GM21390 (cell line): ENCODE measurements at regions not wholly inside any gene's neighbourhood (a gene's known extent, or its start where the extent isn't known, plus 50 kb on each side); places are given as distances from the start of the nearest gene placed in this dataset.

Experiments used
- ATAC-seq: cut with Tn5 transposase; IDR thresholded peaks from one replicate; pipeline ENCODE4 v1.9.1; 2021; ENCODE audit not compliant: unreplicated experiment

DNA sequence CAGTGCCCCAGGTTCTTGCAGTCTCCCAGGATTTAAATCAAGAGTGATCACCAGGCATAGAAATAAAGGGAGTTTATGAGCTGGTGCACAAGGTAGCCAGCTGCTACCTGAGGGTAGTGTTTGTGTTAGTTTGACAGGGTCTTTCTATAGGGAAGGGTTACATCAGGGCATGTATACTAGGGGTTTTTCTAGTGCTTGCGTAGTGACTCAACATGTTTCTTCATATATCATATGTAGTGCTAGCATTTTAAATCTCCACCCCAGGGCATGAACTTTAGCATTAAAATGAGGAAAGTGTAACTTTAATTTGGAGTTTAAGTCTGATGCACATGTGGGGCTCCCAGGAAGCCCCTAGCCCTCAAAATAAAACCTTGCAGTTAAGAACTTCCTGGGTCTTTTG is 86.5 kb upstream of the TNR start:
- no peak for ATAC-seq

GRCh38 chr1:175826705-175827104 is 83.3 kb upstream of the TNR start:
- no peak for ATAC-seq

- no peak for ATAC-seq
These were observed 80.7 kb upstream of the TNR start for GRCh38 chr1:175824079-175824478.

DNA sequence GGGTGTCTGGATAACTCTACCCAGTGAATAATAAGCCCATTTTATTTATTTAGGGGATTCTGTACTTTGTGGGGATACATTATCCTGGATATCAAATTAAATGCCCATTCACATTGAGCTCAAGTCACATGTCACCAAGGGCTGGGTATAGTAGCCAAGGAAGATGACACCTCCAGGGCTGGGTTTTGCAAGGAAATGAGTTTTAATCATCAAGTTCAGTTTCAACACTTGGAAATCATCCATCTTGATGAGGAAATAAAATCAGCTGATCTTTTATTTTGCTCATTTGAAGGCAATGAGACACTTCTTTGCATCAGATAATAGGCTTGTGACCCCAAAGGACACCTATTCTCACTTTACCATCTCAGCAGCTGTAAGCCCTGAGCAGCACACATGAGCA is 80.0 kb upstream of the TNR start:
- no peak for ATAC-seq

GRCh38 chr1:175822580-175822979 is 79.2 kb upstream of the TNR start:
- ATAC-seq: no peak

GRCh38 chr1:175820456-175821025 is 77.1 kb upstream of the TNR start:
- ATAC-seq: no peak

GRCh38 chr1:175818929-175819328 is 75.5 kb upstream of the TNR start:
- no peak for ATAC-seq

GRCh38 chr1:175817445-175817844 is 74.0 kb upstream of the TNR start:
- ATAC-seq: no peak

- no peak for ATAC-seq
These were observed 71.5 kb upstream of the TNR start for GRCh38 chr1:175814885-175815284.

DNA sequence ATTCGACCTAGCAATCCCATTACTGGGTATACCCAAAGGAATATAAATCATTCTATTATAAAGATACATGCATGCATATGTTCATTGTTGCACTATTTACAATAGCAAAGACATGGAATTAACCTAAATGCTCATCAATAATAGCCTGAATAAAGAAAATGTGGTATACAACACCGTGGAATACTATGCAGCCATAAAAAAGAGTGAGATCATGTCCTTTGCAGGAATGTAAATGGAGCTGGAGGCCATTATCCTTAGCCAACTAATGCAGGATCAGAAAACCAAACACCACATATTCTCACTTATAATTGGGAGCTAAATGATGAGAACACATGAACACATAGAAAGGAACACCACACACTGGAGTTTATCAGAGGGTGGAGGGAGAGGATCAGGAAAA is 69.5 kb upstream of the TNR start:
- ATAC-seq: no peak

- no peak for ATAC-seq
These were observed 66.9 kb upstream of the TNR start for GRCh38 chr1:175810305-175810704.

DNA sequence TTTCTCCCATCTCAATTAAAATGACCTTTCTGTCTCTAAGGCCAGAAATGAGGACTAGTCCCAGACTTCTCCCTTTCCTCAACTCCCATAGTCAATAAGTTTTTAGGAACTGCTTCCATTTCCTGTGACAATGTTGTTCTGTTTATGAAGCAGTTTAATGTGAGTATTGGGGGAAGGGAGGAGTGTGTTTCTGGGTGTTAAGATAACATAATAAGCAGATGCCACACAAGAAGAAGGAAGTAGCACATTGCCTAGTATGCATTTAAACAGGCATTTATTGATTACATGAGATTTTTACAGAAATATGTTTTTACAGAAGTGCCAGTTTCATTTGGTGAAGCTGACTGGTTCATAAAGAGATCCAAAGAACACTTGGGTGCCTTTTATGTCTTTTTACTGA is 65.6 kb upstream of the TNR start:
- no peak for ATAC-seq

- no peak for ATAC-seq
These were observed 65.2 kb upstream of the TNR start for GRCh38 chr1:175808573-175808972.

- ATAC-seq: no peak
These were observed 61.2 kb upstream of the TNR start for GRCh38 chr1:175804561-175804960.

GRCh38 chr1:175803413-175803812 is 60.0 kb upstream of the TNR start:
- no peak for ATAC-seq

GRCh38 chr1:175802407-175803123 is 59.2 kb upstream of the TNR start:
- no peak for ATAC-seq

DNA sequence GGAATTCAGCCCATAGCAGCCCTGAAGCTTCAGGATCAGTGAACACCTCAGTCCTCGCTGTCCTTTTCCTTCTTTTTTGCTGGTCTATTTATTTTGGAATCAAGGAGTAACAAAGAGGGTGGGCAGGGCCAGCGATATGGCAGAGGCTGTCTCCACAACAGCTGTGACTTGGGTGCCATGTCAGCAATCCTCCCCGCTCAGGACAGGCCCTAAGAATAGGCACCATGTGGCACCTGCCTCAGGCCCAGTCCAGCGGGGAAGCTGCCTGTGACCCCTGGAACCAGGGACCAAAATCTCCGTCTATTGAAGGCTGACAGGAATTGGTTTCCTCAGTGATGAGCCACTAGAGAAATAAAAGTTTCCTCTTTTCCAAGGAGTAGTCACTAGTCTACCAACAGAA is 58.6 kb upstream of the TNR start:
- no peak for ATAC-seq

DNA sequence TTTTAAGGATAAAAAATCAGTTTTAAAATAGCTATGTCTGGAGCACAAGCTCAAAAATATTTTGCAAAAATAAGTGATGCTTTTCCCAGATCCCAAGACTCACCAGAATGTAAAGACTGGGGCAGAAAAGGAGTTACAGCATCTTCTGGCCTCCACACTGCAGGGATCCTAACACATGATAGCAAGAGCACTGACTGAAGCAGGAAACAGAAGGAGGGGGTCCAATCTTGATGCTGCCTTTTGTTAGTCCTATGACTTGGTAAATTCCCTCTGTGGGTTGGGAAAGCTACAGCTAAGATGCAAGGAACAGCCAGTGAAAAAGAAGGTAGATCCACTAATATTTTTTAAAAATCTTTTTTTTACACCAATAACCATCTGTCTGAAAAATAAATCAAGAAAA is 54.2 kb upstream of the TNR start:
- no peak for ATAC-seq

GRCh38 chr1:175794586-175794985 is 51.2 kb upstream of the TNR start:
- ATAC-seq: no peak

DNA sequence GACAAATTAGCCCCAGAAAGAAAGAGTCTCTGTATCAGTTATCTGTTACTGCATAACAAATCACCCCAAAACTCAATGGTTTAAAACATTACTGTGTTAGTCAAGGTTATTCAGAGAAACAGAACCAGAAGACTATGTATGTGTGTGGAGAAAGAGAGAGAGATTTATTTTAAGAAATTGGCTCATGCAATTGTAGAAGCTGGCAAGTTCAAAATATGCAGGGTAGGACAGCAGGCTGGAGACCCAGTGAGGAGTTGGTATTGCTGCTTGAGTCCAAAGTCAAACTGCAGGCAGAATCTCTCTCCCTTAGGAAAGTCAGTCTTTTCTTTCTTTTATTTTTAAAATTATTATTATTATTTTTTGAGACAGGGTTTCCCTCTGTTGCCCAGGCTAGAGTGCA is 50.2 kb upstream of the TNR start:
- ATAC-seq: no peak
